ENCODE measurements at regions not wholly inside any gene's neighbourhood (a gene's known extent, or its start where the extent isn't known, plus 50 kb on each side); places are given as distances from the start of the nearest gene placed in this dataset.

GRCh38 chr16:65323655-65324237 lies 201.9 kb upstream of the CDH11 start:
- Histone ChIP-seq H3K4me2 (replicated peaks; ENCODE audit: low read depth, low read length, poor library complexity, severe bottlenecking) (no peak overlapping the region), H3K27me3 (replicated peaks in 1 of 4; ENCODE audit: control extremely low read depth in 1 of 4, control insufficient read depth in 3 of 4, insufficient read depth in 4 of 4, low read length in 3 of 4) (no peaks in the 10 kb centered on the region), H3K79me2 (ENCODE audit: control insufficient read depth, insufficient read depth, low read length) (no peaks in the 10 kb centered on the region), H3K27ac (ENCODE audit: low read length in 2 of 2) (no peak overlapping the region), H3K4me3 (ENCODE audit: control extremely low read depth in 1 of 5, extremely low read depth in 1 of 5, insufficient read depth in 1 of 5, low read depth in 2 of 5, low read length in 4 of 5) (no peak overlapping the region), H3K9me3 (ENCODE audit: control extremely low read depth in 1 of 3, control insufficient read depth in 2 of 3, insufficient read depth in 1 of 3, low read length in 2 of 3) (no peaks in the 10 kb centered on the region), H3K36me3 (replicated peaks in 1 of 2; ENCODE audit: control extremely low read depth in 1 of 2, control insufficient read depth in 1 of 2, extremely low read depth in 1 of 2, insufficient read depth in 2 of 2, low read length in 1 of 2) (no peaks in the 10 kb centered on the region), H3K9ac (ENCODE audit: low read length) (no peak overlapping the region), H2AFZ (ENCODE audit: insufficient read depth, low read depth, low read length, poor library complexity, severe bottlenecking) (no peak overlapping the region), H3K4me1 (ENCODE audit: control insufficient read depth in 2 of 2, insufficient read depth in 2 of 2, low read length in 2 of 2) (no peaks in the 10 kb centered on the region), H4K20me1 (ENCODE audit: control insufficient read depth, insufficient read depth, low read length, poor library complexity, severe bottlenecking) (no peaks in the 10 kb centered on the region)
- ChIA-PET POLR2A (no interaction called here), CTCF (no interaction called here)
- whole genome bisulfite sequencing (ENCODE audit: insufficient coverage): 100% methylated on average over 1 of the region's 2 CpGs
- no peak for ATAC-seq (ENCODE audit: low read depth)
- Mint-ChIP-seq H3K4me3 (no peak overlapping the region), H3K9me3 (ENCODE audit: insufficient read depth) (no peaks in the 10 kb centered on the region), H3K27ac (no peak overlapping the region), H3K4me1 (no peaks in the 10 kb centered on the region), H3K27me3 (no peaks in the 10 kb centered on the region)
- intact Hi-C loops (cut with micrococcal nuclease): no loop called here
- no peak for DNase-seq
- TF ChIP-seq EZH2 (IDR thresholded peaks at IDR 0.05; ENCODE audit: borderline replicate concordance, insufficient read depth, low read depth, low read length, poor library complexity, severe bottlenecking) (no peak), CTCF (IDR thresholded peaks at IDR 0.05) (no peak)

GRCh38 chr16:65319621-65320231 lies 197.9 kb upstream of the CDH11 start:
- Histone ChIP-seq H3K4me1 (ENCODE audit: control insufficient read depth in 2 of 2, insufficient read depth in 2 of 2, low read length in 2 of 2) (no peaks in the 10 kb centered on the region), H2AFZ (ENCODE audit: insufficient read depth, low read depth, low read length, poor library complexity, severe bottlenecking) (no peak overlapping the region), H3K9me3 (ENCODE audit: control extremely low read depth in 1 of 3, control insufficient read depth in 2 of 3, insufficient read depth in 1 of 3, low read length in 2 of 3) (no peaks in the 10 kb centered on the region), H3K27me3 (replicated peaks in 1 of 4; ENCODE audit: control extremely low read depth in 1 of 4, control insufficient read depth in 3 of 4, insufficient read depth in 4 of 4, low read length in 3 of 4) (no peaks in the 10 kb centered on the region), H3K27ac (ENCODE audit: low read length in 2 of 2) (no peak overlapping the region), H3K9ac (ENCODE audit: low read length) (no peak overlapping the region), H4K20me1 (ENCODE audit: control insufficient read depth, insufficient read depth, low read length, poor library complexity, severe bottlenecking) (no peaks in the 10 kb centered on the region), H3K4me3 (ENCODE audit: control extremely low read depth in 1 of 5, extremely low read depth in 1 of 5, insufficient read depth in 1 of 5, low read depth in 2 of 5, low read length in 4 of 5) (no peak overlapping the region), H3K4me2 (replicated peaks; ENCODE audit: low read depth, low read length, poor library complexity, severe bottlenecking) (no peak overlapping the region), H3K36me3 (replicated peaks in 1 of 2; ENCODE audit: control extremely low read depth in 1 of 2, control insufficient read depth in 1 of 2, extremely low read depth in 1 of 2, insufficient read depth in 2 of 2, low read length in 1 of 2) (no peaks in the 10 kb centered on the region), H3K79me2 (ENCODE audit: control insufficient read depth, insufficient read depth, low read length) (no peaks in the 10 kb centered on the region)
- ATAC-seq (ENCODE audit: low read depth) (no peak), DNase-seq (no peak)
- H3K4me1 Mint-ChIP-seq: no peaks in the 10 kb centered on the region
- no peak overlapping the region for H3K27ac Mint-ChIP-seq
- CTCF ChIA-PET: no interaction called here
- TF ChIP-seq EZH2 (IDR thresholded peaks at IDR 0.05; ENCODE audit: borderline replicate concordance, insufficient read depth, low read depth, low read length, poor library complexity, severe bottlenecking) (no peak), CTCF (IDR thresholded peaks at IDR 0.05) (no peak)
- no peak overlapping the region for H3K4me3 Mint-ChIP-seq
- no peaks in the 10 kb centered on the region for H3K27me3 Mint-ChIP-seq
- H3K9me3 Mint-ChIP-seq (ENCODE audit: insufficient read depth): no peaks in the 10 kb centered on the region
- WGBS (ENCODE audit: insufficient coverage): 68% methylated on average over 3 of the region's 6 CpGs
- POLR2A ChIA-PET: no interaction called here
- intact Hi-C loops (cut with micrococcal nuclease): no loop called here
